HG02938 (cell line): ENCODE measurements at regions not wholly inside any gene's neighbourhood (a gene's known extent, or its start where the extent isn't known, plus 50 kb on each side); places are given as distances from the start of the nearest gene placed in this dataset.

Experiments used
- ATAC-seq: cut with Tn5 transposase; IDR thresholded peaks from one replicate; pipeline ENCODE4 v1.9.1; 2021; ENCODE audit warnings: mild to moderate bottlenecking, moderate library complexity; ENCODE audit not compliant: unreplicated experiment

- ATAC-seq, result no peak
Measured at GRCh38 chr6:14317387-14317970, 199.9 kb downstream of the CD83 start.

GRCh38 chr6:14320332-14320731 lies 202.8 kb downstream of the CD83 start:
- ATAC-seq, result no peak

GRCh38 chr6:14321992-14322772 lies 204.6 kb downstream of the CD83 start:
- ATAC-seq, result no peak

GRCh38 chr6:14322841-14323240 lies 205.3 kb downstream of the CD83 start:
- no peak for ATAC-seq

GRCh38 chr6:14326774-14327173 lies 209.2 kb downstream of the CD83 start:
- ATAC-seq, result no peak

GRCh38 chr6:14328163-14328562 lies 210.6 kb downstream of the CD83 start:
- ATAC-seq, result no peak

GRCh38 chr6:14333556-14334305 lies 216.2 kb downstream of the CD83 start:
- no peak for ATAC-seq

GRCh38 chr6:14335071-14335470 lies 217.5 kb downstream of the CD83 start:
- no peak for ATAC-seq

- ATAC-seq, result no peak
Measured at GRCh38 chr6:14337152-14337551, 219.6 kb downstream of the CD83 start.

- ATAC-seq, result no peak
Measured at GRCh38 chr6:14339172-14339571, 221.6 kb downstream of the CD83 start.

- no peak for ATAC-seq
Measured at GRCh38 chr6:14339711-14340584, 222.4 kb downstream of the CD83 start.

- ATAC-seq, result no peak
Measured at GRCh38 chr6:14344486-14344885, 226.9 kb downstream of the CD83 start.

GRCh38 chr6:14348389-14348788 lies 230.8 kb downstream of the CD83 start:
- no peak for ATAC-seq

- ATAC-seq, result no peak
Measured at GRCh38 chr6:14349507-14349906, 231.9 kb downstream of the CD83 start.

GRCh38 chr6:14350210-14350609 lies 232.6 kb downstream of the CD83 start:
- no peak for ATAC-seq

- no peak for ATAC-seq
Measured at GRCh38 chr6:14353281-14353680, 235.7 kb downstream of the CD83 start.

GRCh38 chr6:14353798-14354197 lies 236.2 kb downstream of the CD83 start:
- ATAC-seq, result no peak

- no peak for ATAC-seq
Measured at GRCh38 chr6:14354919-14355572, 237.5 kb downstream of the CD83 start.

- ATAC-seq, result no peak
Measured at GRCh38 chr6:14359438-14359837, 241.9 kb downstream of the CD83 start.

- no peak for ATAC-seq
Measured at GRCh38 chr6:14360565-14360964, 243.0 kb downstream of the CD83 start.
